Inflammatory macrophage (primary cell): ENCODE measurements at regions not wholly inside any gene's neighbourhood (a gene's known extent, or its start where the extent isn't known, plus 50 kb on each side); places are given as distances from the start of the nearest gene placed in this dataset.

Source experiments
- DNase-seq, 2 donors: peaks; one replicate each; pipeline ENCODE4 v3.0.0-alpha.2; 2020 to 2022

DNA sequence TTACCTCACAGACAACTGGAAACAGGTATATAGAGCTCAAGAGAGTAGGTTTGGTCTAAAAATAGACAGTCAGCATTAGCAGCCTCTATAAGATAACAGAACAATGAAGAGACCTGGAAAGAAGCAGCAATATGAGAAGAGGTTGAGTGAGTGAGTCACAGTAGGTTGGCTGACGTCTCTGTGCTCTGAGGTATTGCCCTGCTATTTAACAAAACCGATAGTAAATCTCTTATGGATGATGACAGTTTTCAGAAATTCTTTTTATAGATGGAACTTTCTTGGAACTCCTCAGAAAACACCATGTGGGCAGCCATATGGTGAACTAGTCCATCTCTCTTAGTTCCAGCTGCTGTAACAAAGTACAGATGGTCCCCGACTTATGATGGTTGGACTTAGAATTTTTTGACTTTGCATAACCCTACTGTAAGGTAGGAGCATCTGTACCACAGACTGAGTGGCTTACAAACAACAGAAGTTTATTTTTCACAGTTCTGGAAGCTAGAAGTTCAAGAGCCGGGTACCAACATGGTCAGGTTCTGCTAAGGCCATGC lies 123.5 kb downstream of the MBD2 start:
- no peak for DNase-seq

DNA sequence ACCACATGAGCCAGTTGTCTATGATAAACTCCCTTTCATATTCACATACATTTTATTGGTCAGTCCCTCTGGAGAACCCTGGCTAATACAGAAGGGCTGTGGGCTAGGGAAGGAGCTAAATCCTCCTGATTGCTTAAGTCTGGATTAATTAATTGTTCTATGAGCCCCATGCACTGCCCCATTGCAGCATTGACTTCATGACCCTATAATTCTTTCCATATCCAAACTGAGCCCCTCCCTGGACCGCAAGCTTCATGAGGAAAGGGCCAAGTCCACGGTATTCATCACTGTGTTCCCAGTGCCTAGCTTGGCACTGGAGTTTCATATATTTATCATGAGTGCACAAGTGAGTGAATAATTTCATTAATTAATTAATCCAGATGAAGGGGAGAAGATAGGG lies 124.0 kb downstream of the MBD2 start:
- no peak for DNase-seq

DNA sequence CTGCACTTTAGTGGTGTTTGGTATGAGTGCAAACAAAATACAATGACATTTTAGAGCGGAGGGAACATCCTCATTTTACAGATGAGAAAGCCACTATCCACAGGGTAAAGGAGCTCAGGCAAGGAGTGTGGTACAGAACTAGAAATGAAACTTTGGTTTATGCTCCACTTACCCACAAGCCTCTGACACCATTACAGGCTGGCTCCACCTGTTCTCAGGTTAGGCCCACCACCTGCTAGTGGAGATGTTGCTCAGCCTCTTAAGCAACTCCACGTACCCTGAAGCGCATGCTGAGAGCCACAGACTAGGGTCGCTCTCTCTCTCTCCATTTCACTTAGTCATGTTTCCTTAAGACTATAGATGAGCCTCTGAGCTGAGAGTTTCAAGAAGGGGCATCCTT lies 130.0 kb downstream of the MBD2 start:
- no peak for DNase-seq

DNA sequence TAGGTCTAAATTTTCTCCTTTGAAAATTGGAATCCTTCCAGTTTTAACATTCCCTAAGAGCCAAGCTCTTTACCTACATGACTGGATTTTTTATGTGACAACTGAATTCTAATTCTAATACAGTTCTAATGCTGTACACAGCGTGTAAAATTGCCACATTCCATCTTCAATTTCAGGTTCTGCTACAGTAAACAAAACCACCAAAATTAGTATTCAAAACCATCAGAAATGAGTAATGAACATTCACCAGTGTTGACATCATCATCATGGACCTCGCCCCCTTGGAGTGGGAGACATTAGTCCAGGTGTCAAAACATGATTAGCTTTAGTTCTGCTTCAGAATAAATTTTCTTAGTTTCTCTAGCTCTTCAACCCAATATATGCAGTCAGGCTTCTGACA lies 133.6 kb downstream of the MBD2 start:
- DNase-seq = no peak

DNA sequence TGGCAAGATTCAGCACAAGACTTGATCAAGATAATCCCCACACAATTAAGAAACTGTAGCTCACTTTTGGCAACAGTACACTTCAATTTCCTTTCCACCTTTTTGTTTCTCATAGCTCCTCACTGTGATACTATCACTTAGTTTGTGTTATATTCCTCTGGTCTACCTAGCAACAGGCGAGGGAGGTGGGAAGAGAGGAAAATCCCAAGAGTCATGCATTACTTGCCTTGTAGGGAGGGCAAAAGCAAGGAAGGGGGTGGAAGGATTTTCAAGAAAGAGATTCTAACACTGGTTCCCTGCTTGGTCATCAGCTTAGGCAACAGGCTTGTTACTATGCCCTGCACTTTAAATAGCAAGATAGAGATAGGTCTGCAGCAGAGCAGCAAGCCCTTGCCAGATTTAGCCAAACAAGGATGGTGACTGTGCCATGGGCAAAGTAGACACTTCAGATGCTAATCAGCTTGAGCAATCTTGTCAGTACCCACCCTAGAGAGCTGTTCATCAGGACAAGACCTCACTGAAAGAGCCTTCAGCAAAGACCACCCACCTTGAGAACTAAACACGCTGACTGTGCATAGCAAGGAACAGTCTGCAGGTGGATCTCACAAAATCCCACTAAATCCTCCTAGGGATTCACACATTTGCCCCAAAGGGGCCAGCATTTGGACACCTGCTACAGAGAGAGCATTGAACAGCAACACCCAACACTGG lies 134.6 kb downstream of the MBD2 start:
- DNase-seq = no peak

DNA sequence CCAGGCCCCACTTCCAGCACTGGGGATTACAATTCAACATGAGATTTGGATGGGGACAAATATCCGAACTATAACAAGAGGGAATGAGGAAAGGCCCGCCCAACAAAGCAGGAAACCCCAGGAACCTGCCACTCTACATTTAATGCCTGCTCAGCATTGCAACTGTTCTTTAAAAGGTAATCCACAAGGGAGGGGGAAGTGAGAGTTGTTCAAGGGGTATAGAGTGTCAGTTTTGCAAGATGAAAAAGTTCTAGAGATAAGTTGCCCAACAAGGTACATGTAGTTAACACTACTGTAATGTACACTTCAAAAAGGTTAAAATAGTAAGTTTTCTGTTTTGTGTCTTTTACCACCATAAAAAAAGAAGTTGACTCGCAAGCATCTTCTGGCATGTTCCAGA lies 137.6 kb downstream of the MBD2 start:
- DNase-seq = no peak

DNA sequence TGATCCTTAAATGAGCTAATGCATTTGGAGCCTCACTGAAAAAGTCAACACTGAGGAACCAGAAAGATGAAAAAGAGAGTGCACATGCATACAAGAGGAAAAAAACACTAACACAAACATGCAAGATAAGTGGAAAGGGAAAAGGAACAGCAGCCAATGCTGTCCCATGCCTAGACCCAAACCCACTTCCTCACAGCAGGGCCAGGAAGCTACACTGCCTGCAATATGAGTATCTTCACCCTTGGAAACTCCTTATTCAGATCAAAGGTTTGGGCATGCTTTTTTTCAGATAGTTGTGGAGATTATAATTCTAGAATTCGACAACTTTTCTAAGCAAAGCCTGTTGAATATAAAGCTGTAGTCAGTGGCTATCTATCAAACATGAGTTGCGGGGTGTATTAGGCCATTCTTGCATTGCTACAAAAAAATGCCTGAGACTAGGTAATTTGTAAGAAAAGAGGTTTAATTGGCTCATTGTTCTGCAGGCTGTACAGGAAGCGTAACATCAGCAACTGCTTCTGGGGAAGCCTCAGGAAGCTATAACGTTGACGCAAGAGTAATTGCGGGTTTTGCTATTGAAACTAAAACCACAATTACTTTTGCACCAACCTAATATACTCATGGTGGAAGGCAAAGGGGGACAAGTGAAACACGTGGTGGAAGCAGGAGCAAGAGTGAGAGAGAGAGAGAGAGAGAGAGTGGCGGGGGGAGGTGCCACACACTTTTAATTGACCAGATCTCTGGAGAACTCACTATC lies 138.2 kb downstream of the MBD2 start:
- DNase-seq = no peak

DNA sequence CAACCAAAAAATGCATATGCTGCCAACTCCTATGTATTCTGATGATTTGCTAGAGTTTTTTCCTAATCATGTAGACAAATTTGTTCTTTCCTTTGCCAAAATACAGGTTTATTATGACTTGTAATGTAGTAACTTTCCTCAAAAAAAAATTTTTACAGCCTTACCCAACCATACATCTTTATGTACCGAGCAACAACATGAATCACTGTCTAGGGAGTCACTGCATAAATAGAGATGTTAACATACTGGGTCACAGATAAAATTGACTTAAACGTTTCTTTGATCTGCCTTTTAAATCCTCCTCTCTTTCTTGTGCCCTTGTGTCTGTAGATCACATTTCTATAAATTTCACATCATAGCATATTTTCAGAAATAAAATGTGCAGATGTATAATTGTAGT lies 143.6 kb downstream of the MBD2 start:
- no peak for DNase-seq

DNA sequence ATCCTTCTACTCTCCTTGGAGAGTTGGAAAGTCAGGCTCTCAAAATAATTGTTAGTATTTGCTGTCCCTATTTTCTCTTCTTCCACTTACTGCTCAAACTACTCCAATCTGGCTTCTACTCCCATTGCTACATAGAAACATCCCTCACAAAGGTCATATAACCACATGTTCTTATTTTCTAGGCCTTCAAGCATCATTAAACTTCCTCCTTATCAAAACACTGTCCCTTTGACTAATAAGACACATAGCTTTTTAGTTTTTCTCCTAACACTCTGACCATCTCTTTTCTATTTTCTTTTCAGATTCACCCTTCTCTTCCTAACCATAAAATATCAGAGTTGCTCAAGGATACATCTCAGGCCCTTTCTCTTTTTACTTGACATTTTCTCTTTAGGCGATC lies 148.3 kb downstream of the MBD2 start:
- DNase-seq = no peak

DNA sequence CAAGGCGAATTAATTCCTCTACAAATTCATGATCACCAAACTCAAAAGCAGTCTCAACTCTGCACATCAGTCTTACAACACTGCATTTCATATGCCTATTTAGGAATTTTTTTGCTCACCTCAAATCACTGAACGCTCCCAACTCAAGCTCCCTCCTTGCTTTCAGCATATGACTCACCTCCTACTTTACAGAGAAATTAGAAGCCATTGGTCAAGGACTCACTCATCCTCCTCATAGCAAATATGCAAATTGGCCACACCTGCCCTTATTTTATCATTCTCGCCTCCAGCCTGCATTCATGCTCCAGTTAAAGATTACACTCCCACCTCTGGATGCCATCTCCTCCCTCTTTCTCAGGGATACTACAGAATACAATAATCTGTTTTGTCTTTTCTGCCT lies 148.8 kb downstream of the MBD2 start:
- DNase-seq = no peak

DNA sequence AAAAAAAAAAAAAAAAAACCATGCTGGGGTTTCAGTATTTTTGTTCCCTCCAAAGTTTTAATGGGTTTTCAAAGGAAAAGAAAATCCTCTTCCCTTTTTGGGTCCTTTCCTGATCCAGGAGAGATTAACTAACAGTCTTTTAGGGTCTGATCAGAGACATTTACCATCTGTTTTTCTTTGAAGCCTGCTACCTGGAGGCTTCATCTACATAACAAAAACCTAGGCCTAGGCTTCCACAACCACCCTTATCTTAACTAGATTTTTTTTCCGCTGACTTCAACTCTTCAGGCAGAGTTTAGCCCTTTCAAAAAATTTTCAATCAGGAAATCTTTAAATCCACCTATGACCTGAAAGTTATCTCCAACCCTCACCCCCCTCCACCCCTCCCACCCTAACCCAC lies 154.7 kb downstream of the MBD2 start:
- no peak for DNase-seq

DNA sequence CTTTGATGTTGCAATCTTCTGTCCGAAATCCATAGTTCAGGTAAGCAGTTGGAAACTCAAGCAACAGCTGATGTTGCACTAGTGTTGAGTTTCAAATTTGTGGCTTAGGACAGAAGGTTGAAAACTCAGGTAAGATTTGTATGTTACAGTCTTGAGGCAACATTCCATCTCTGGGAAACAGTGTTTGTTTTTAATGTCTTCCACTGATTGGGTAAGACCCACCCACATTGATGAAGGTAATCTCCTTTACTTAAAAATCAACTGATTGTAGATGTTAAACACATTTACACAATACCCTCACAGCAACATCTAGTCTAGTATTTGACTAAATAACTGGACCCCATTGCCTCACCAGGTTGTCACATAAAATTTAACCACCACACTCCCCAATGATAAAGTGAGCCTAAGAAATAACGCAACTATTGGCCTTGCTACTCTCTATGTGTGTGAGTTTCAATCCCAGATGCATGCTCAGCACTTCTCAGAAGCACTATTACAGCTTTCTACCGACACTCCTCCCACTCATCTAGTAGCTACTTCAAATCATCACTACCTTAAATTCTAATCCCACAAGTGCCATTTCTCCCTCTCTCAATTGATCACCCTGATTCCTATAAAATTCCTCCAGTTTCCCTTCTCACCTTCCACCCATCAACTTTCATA lies 164.0 kb downstream of the MBD2 start:
- DNase-seq = no peak

DNA sequence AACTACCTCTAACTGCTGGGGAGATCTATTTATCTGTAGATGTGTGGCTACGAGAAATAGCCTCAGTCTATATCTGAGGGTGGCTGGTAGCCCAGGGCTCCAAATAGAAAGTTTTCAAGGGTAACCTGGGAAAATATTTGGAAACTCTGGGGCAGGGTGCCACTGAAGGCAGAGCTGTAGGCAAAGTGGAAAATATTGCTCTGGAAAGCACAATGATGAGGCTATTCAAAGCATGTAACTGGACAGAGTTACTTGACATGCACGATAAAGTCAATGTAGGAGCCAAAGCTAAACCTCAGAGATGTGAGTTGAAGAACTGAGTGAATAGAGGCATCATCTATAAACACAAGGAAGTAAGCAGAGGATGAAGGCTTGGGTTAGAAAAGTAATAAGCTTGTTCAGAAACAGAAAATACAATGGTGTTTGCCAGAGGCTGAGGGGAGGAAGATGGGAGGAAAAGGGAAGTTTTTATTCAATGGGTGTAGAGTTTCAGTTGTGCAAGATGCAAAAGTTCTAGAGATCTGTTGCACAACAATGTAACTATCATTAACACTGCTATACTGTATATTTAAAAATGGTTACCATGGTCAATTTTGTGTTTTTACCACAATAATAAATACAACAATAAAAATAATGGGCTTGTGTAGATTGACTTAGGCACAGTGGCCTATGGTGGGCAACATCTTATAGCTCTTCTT lies 171.6 kb downstream of the MBD2 start:
- DNase-seq = no peak

DNA sequence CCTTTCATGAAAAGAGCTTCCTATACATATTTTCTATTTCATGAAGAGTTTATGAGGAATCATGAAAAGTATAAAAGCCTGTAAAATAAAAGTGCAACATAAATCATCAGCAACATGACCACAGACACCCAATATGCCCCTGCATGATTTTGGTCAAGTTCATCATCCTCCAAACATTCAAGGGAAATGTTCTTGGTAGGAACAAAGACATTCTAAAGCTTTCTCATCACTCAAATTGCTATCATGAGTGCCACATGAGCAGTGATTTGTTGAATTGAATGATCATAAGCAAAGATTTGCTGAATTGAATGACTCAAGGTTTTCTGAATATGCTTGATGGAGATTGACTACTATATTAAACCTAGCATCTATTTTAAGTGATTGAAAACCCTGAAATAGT lies 172.2 kb downstream of the MBD2 start:
- no peak for DNase-seq

DNA sequence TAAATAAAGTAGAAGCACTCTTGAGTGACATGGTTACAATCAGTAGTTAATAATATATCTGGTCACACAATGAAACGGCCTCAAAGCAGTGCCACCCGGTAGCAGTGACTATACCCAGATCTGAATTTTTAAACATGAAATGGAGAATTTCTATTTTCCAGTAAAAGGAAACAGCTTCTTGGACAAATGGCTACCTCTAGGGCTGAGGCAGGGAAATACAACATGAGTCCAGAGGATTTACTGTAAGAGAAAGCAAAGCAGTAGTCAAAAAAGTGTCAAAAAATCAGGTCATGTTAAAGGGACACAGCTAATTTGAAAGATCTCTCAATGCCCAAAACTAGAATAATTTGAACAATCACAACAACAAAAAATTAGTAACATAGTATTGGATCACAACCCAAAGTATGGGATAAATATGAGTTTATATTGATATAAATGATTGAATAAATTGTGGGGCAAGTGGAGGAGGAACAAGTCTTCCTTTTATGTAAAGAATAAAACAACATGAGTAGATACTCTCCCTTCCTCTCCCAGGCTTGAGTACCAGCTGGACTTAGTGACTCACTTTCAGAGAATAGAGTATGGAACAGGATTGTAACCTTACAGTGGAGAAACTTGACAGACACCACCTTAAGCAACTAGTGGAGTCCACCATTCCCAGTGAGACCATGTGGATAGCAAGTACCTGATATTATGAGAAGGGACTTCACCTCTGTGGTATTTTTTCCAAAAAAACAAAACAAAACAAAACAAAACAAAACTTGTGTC lies 180.8 kb downstream of the MBD2 start:
- no peak for DNase-seq

DNA sequence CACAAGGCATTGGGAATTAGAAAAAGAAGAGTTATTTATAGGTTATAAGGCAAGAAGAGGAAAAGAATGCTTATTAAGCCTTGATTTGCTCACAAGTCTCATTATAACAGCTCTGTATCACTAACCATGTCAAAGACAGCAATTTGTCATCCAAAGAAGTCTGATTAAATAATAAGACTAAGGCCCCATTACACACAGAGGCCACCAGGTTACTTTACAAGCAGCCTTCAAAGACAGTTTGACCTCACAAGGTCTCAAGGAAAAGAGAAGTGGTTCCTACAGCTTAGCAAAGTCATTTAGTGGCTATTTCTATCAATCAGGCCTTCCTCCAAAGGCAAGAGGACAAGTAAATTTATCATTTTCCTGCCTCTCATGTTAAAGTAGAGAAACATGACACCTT lies 188.5 kb downstream of the MBD2 start:
- no peak for DNase-seq

DNA sequence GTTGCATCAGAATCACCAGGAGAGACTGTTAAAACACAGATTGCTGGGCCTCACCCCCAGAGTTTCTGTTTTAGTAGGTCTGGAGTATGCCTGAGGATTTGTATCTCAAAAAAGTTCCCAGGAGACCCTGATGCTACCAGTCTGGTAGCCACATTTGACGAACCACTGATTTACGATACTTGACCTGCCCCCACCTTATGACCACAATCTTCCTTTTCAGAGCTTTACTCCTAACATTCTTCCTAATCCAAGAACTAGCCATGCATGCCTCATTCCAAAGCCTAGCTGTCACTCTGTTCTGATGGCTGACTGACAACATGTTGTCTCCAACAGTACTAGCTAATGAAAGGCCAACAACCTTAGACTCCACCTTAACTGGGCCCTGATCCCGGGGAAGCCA lies 191.4 kb downstream of the MBD2 start:
- no peak for DNase-seq

DNA sequence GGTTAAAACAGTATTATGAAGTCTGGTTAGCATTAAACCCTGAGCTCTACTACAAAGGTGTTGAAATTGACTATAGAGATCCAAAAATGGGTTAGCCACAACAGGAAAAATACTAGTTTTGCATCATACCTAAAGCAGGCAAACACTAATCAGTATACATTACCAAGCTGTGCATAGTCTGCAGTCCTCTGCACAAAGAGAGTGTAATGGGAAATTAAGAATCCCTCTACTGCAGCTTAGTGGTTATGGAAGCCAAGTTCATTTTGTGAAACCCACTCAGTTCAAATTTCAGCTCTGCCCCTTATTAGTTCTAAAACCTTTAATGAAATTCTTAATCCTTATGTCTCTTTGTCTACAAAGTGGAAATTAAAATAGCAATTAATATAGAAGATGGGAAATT lies 192.1 kb downstream of the MBD2 start:
- no peak for DNase-seq

DNA sequence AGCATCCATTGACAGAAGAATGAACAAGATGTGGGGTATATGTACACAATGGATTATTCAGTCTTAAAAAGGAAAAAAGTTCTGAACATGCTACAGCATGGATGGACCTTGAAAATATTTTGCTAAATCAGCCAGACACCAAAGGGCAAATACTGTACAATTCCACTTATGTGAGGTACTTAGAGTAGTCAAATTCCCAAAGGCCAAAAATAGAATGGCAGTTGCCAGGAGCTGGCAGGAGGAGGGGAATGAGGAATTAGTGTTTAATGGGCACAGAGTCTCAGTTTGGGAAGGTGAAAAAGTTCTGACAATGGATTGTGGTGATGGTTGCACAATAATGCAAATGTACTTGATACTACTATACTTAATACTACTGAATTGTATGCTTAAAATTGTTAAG lies 193.2 kb downstream of the MBD2 start:
- no peak for DNase-seq

DNA sequence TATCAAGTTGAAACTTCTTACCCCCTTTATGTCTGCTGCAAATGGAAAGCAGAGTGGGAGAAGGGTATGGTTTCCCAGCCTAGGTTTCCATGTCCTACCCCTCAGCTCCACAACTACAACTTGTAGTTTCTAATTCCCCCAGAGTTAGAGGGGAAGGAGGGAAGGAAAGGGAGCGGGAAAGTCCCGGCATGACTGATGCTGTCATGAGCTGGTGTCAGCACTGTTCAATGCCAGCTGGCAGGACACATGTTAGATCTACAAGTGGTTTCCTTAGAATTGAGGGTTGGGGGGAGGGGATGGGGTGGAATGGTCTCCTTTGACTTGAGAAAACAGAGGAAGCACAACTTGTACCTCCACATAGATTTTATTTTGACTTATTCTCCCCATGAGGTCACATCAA lies 194.0 kb downstream of the MBD2 start:
- DNase-seq = no peak

DNA sequence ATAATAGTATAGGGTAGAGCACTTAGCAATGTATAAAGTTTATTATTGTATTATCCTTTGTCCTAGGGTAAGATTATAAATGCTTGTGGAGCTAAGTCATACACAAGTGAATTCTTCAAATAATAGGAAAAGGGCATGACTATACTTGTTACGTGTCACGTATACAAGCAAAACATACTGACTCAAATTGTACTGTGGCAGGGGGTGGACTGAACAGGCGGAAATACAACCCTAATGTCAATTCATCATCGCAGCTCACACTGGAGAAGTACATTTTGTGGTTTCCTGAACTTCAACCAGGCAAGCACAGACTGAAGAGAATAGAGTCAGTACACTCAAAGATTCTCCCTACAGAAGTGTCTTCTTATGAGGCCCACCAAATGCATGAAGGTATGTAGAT lies 201.0 kb downstream of the MBD2 start:
- DNase-seq = no peak

DNA sequence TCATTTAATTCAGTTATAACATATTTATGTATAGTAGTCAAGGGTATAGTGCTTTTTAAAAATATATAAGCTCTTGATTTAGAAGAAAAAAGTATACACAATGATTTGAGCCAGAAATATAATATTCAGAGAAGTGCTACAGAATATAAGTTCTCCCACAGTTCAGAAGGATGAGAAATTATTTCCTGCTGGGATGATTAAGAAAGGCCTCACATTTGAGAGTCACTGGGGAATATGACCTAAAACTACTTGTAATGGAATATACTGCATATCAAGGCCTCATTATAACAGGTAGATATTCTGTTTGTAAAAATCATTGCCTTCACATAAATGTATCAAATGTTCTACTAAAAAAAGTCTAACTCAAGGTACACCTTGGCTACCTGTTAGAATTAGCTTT lies 203.5 kb downstream of the MBD2 start:
- no peak for DNase-seq
